Motor neuron (in vitro differentiated cells): ENCODE measurements at regions not wholly inside any gene's neighbourhood (a gene's known extent, or its start where the extent isn't known, plus 50 kb on each side); places are given as distances from the start of the nearest gene placed in this dataset.

Experiments used
- ATAC-seq, 8 experiments: fragments of 200-7000 bp; cut with Tn5 transposase; replicated peaks in 6 of 8; 2 replicates each; pipeline ENCODE4 v1.8.0; 2021; ENCODE audit warnings: mild to moderate bottlenecking in 8 of 8, moderate library complexity in 8 of 8
- H3K27ac ChIP-seq, 2 donors: fragments of 250-450 bp; sonication (Bioruptor Pico); 2 replicates each; pipeline ENCODE4 v1.9.0; 2021; ENCODE audit warnings: antibody characterized with exemption in 2 of 2, mild to moderate bottlenecking in 2 of 2, moderate library complexity in 1 of 2
- H3K4me1 ChIP-seq, 2 donors: fragments of 250-450 bp; sonication (Bioruptor Pico); replicated peaks in 1 of 2; 2 replicates each; pipeline ENCODE4 v1.6.1; 2021; ENCODE audit warnings: antibody characterized with exemption in 2 of 2, mild to moderate bottlenecking in 2 of 2, moderate library complexity in 1 of 2
- H3K4me3 ChIP-seq, 5 donors: fragments of 250-450 bp; sonication (Bioruptor Pico); 2 replicates each; pipeline ENCODE4 v1.9.0; 2021; ENCODE audit warnings: antibody characterized with exemption in 5 of 5, mild to moderate bottlenecking in 5 of 5, moderate library complexity in 4 of 5
- WGBS, 10 experiments: fragments of 450-650 bp; shearing (Covaris generic); methylation state at CpG; one replicate each; pipeline ENCODE4 v1.0.0; 2022; 5-methylcytosine and 5-hydroxymethylcytosine counted together
- in situ Hi-C, 9 experiments: fragments of 400-800 bp; cut with MboI; loops; one replicate each; pipeline ENCODE4 v1.15.0; 2021; ENCODE audit warnings: low sequenced_read_pairs in 9 of 9, low pct_unique_long_range_greater_than_20kb in 2 of 9; ENCODE audit not compliant: unreplicated experiment in 9 of 9

- 63 to 100% (median 80%) methylated on average over 1 to 3 of the region's 3 CpGs; no CpG with 5 or more reads in 3 of the 10 experiments for WGBS, 10 experiments
- no peak overlapping the region for H3K4me3 ChIP-seq
- in situ Hi-C loops = loop anchor here in 7 of 9 experiments (10.0 to 25.0 kb wide), 2 partner anchors 378 to 800 kb away; no protein-coding TSS in a partner anchor
- no peaks in the 10 kb centered on the region for H3K4me1 ChIP-seq
- H3K27ac ChIP-seq = no peak overlapping the region
- ATAC-seq = no peak
These were observed 79.0 kb upstream of the GPR26 start for GRCh38 chr10:123587110-123587509.

GRCh38 chr10:123588386-123588914 lies 77.7 kb upstream of the GPR26 start:
- in situ Hi-C loops = loop anchor here in 7 of 9 experiments (10.0 to 25.0 kb wide), 2 partner anchors 376 to 799 kb away; no protein-coding TSS in a partner anchor
- Histone ChIP-seq H3K4me3 (no peak overlapping the region), H3K27ac (no peak overlapping the region), H3K4me1 (no peaks in the 10 kb centered on the region)
- no peak for ATAC-seq
- WGBS, 10 experiments = 31 to 86% (median 79%) methylated on average over 1 to 5 of the region's 7 CpGs; no CpG with 5 or more reads in 6 of the 10 experiments

- H3K27ac ChIP-seq = no peak overlapping the region
- no peak for ATAC-seq
- in situ Hi-C loops = loop anchor here in 5 of 9 experiments (25.0 kb wide), 1 partner anchor 792 kb away; no protein-coding TSS in a partner anchor
- WGBS, 10 experiments = 0 to 78% (median 17%) methylated on average over 1 to 2 of the region's 2 CpGs; no CpG with 5 or more reads in 6 of the 10 experiments
- no peaks in the 10 kb centered on the region for H3K4me1 ChIP-seq
- no peak overlapping the region for H3K4me3 ChIP-seq
These were observed 70.5 kb upstream of the GPR26 start for GRCh38 chr10:123595661-123596060.

- Histone ChIP-seq H3K4me3 (no peak overlapping the region), H3K4me1 (no peaks in the 10 kb centered on the region), H3K27ac (no peak overlapping the region)
- 60 to 100% (median 73%) methylated on average over 1 to 3 of the region's 4 CpGs; no CpG with 5 or more reads in 6 of the 10 experiments for WGBS, 10 experiments
- in situ Hi-C loops = loop anchor here in 5 of 9 experiments (25.0 kb wide), 1 partner anchor 790 kb away; no protein-coding TSS in a partner anchor
- ATAC-seq = no peak
These were observed 68.5 kb upstream of the GPR26 start for GRCh38 chr10:123597676-123598075.

- no peak overlapping the region for H3K27ac ChIP-seq
- H3K4me1 ChIP-seq = no peaks in the 10 kb centered on the region
- in situ Hi-C loops = loop anchor here in 5 of 9 experiments (25.0 kb wide), 1 partner anchor 788 kb away; no protein-coding TSS in a partner anchor
- ATAC-seq = no peak
- H3K4me3 ChIP-seq = no peak overlapping the region
- WGBS, 10 experiments = 0 to 90% (median 53%) methylated on average over 1 to 8 of the region's 8 CpGs; no CpG with 5 or more reads in 3 of the 10 experiments
These were observed 66.7 kb upstream of the GPR26 start for GRCh38 chr10:123599366-123599849.

GRCh38 chr10:123600177-123600576 lies 66.0 kb upstream of the GPR26 start:
- H3K4me1 ChIP-seq = no peaks in the 10 kb centered on the region
- no peak for ATAC-seq
- in situ Hi-C loops = no loop called here
- H3K4me3 ChIP-seq = no peak overlapping the region
- WGBS, 10 experiments = 11 to 92% (median 58%) methylated on average over 1 to 3 of the region's 3 CpGs
- H3K27ac ChIP-seq = no peak overlapping the region

- Histone ChIP-seq H3K4me1 (no peaks in the 10 kb centered on the region), H3K4me3 (no peak overlapping the region), H3K27ac (no peak overlapping the region)
- no peak for ATAC-seq
- in situ Hi-C loops = no loop called here
- WGBS, 10 experiments = 0 to 70% (median 30%) methylated on average over 1 to 3 of the region's 4 CpGs; no CpG with 5 or more reads in 2 of the 10 experiments
These were observed 63.0 kb upstream of the GPR26 start for GRCh38 chr10:123603130-123603529.

GRCh38 chr10:123604506-123604905 lies 61.6 kb upstream of the GPR26 start:
- WGBS, 10 experiments = 17 to 93% (median 66%) methylated on average over 1 to 5 of the region's 6 CpGs; no CpG with 5 or more reads in 2 of the 10 experiments
- no peak for ATAC-seq
- in situ Hi-C loops = no loop called here

GRCh38 chr10:123606006-123606405 lies 60.1 kb upstream of the GPR26 start:
- no peak for ATAC-seq
- 9 to 100% (median 60%) methylated on average over 2 to 7 of the region's 9 CpGs; no CpG with 5 or more reads in 1 of the 10 experiments for WGBS, 10 experiments
- in situ Hi-C loops = no loop called here
- Histone ChIP-seq H3K4me1 (no peaks in the 10 kb centered on the region), H3K27ac (no peak overlapping the region), H3K4me3 (no peak overlapping the region)

More at GRCh38 chr10:123604506-123604905, 61.6 kb upstream of the GPR26 start:
- no peak overlapping the region for H3K27ac ChIP-seq
- H3K4me1 ChIP-seq = no peaks in the 10 kb centered on the region
- H3K4me3 ChIP-seq = no peak overlapping the region

- no peak overlapping the region for H3K4me3 ChIP-seq
- 0 to 60% (median 27%) methylated on average over 1 to 3 of the region's 3 CpGs; no CpG with 5 or more reads in 2 of the 10 experiments for WGBS, 10 experiments
- no peak for ATAC-seq
These were observed 59.2 kb upstream of the GPR26 start for GRCh38 chr10:123606955-123607354.

GRCh38 chr10:123607386-123607785 lies 58.8 kb upstream of the GPR26 start:
- 0 to 57% (median 29%) methylated on average over 1 of the region's 1 CpG; no CpG with 5 or more reads in 4 of the 10 experiments for WGBS, 10 experiments
- ATAC-seq = no peak
- H3K4me1 ChIP-seq = no peaks in the 10 kb centered on the region
- H3K27ac ChIP-seq = no peak overlapping the region
- no peak overlapping the region for H3K4me3 ChIP-seq
- in situ Hi-C loops = no loop called here

More at GRCh38 chr10:123606955-123607354, 59.2 kb upstream of the GPR26 start:
- in situ Hi-C loops = no loop called here
- H3K27ac ChIP-seq = no peak overlapping the region
- no peaks in the 10 kb centered on the region for H3K4me1 ChIP-seq

GRCh38 chr10:123608047-123608446 lies 58.1 kb upstream of the GPR26 start:
- in situ Hi-C loops = no loop called here
- Histone ChIP-seq H3K27ac (no peak overlapping the region), H3K4me1 (no peaks in the 10 kb centered on the region), H3K4me3 (no peak overlapping the region)
- ATAC-seq = no peak
- WGBS, 10 experiments = 0 to 73% (median 42%) methylated on average over 1 to 3 of the region's 3 CpGs

GRCh38 chr10:123611243-123611642 lies 54.9 kb upstream of the GPR26 start:
- H3K27ac ChIP-seq = no peak overlapping the region
- ATAC-seq = no peak
- H3K4me3 ChIP-seq = no peak overlapping the region
- H3K4me1 ChIP-seq = no peaks in the 10 kb centered on the region
- WGBS, 10 experiments = 4 to 67% (median 60%) methylated on average over 1 to 3 of the region's 3 CpGs; no CpG with 5 or more reads in 3 of the 10 experiments
- in situ Hi-C loops = no loop called here
